ENCODE measurements at regions not wholly inside any gene's neighbourhood (a gene's known extent, or its start where the extent isn't known, plus 50 kb on each side); places are given as distances from the start of the nearest gene placed in this dataset.
"Not testable (repeated sequence)": the region's sequence is repeated elsewhere in the genome, so short reads cannot be mapped to it uniquely, and the experiment has no call there.

- DNase-seq (ENCODE audit: low read depth in 2 of 2): no peak
Observed at GRCh38 chr4:18675586-18676525, 654.3 kb upstream of the LCORL start.

GRCh38 chr4:18670034-18670433 lies 648.5 kb upstream of the LCORL start:
- no peak for DNase-seq (ENCODE audit: low read depth in 2 of 2)

- DNase-seq (ENCODE audit: low read depth in 2 of 2): no peak
Observed at GRCh38 chr4:18669390-18669789, 647.8 kb upstream of the LCORL start.

GRCh38 chr4:18666322-18666721 lies 644.8 kb upstream of the LCORL start:
- DNase-seq (ENCODE audit: low read depth in 2 of 2): no peak

- DNase-seq (ENCODE audit: low read depth in 2 of 2): no peak
Observed at GRCh38 chr4:18664171-18664570, 642.6 kb upstream of the LCORL start.

GRCh38 chr4:18645351-18645750 lies 623.8 kb upstream of the LCORL start:
- no peak for DNase-seq (ENCODE audit: low read depth in 2 of 2)

GRCh38 chr4:18641334-18641733 lies 619.8 kb upstream of the LCORL start:
- no peak for DNase-seq (ENCODE audit: low read depth in 2 of 2)

GRCh38 chr4:18638031-18638430 lies 616.5 kb upstream of the LCORL start:
- no peak for DNase-seq (ENCODE audit: low read depth in 2 of 2)

GRCh38 chr4:18636001-18636585 lies 614.5 kb upstream of the LCORL start:
- DNase-seq (ENCODE audit: low read depth in 2 of 2): no peak

- DNase-seq (ENCODE audit: low read depth in 2 of 2): no peak
Observed at GRCh38 chr4:18635531-18635930, 614.0 kb upstream of the LCORL start.

- DNase-seq (ENCODE audit: low read depth in 2 of 2): no peak
Observed at GRCh38 chr4:18631586-18631985, 610.0 kb upstream of the LCORL start.

- DNase-seq (ENCODE audit: low read depth in 2 of 2): no peak
Observed at GRCh38 chr4:18630218-18631110, 608.9 kb upstream of the LCORL start.

GRCh38 chr4:18627447-18628005 lies 606.0 kb upstream of the LCORL start:
- no peak for DNase-seq (ENCODE audit: low read depth in 2 of 2)

GRCh38 chr4:18626996-18627395 lies 605.4 kb upstream of the LCORL start:
- DNase-seq (ENCODE audit: low read depth in 2 of 2): no peak

- DNase-seq (ENCODE audit: low read depth in 2 of 2): no peak
Observed at GRCh38 chr4:18626366-18626765, 604.8 kb upstream of the LCORL start.

GRCh38 chr4:18621186-18621585 lies 599.6 kb upstream of the LCORL start:
- DNase-seq (ENCODE audit: low read depth in 2 of 2): no peak

- DNase-seq (ENCODE audit: low read depth in 2 of 2): no peak
Observed at GRCh38 chr4:18616720-18617119, 595.2 kb upstream of the LCORL start.

- no peak for DNase-seq (ENCODE audit: low read depth in 2 of 2)
Observed at GRCh38 chr4:18611026-18611425, 589.5 kb upstream of the LCORL start.

GRCh38 chr4:18608908-18609533 lies 587.5 kb upstream of the LCORL start:
- no peak for DNase-seq (ENCODE audit: low read depth in 2 of 2)

GRCh38 chr4:18602610-18603009 lies 581.1 kb upstream of the LCORL start:
- DNase-seq (ENCODE audit: low read depth in 2 of 2): not testable (repeated sequence)

GRCh38 chr4:18593297-18594002 lies 571.9 kb upstream of the LCORL start:
- peak; percentile 8 to 12 for DNase-seq (ENCODE audit: low read depth in 2 of 2)
